ENCODE measurements at regions not wholly inside any gene's neighbourhood (a gene's known extent, or its start where the extent isn't known, plus 50 kb on each side); places are given as distances from the start of the nearest gene placed in this dataset.

DNA sequence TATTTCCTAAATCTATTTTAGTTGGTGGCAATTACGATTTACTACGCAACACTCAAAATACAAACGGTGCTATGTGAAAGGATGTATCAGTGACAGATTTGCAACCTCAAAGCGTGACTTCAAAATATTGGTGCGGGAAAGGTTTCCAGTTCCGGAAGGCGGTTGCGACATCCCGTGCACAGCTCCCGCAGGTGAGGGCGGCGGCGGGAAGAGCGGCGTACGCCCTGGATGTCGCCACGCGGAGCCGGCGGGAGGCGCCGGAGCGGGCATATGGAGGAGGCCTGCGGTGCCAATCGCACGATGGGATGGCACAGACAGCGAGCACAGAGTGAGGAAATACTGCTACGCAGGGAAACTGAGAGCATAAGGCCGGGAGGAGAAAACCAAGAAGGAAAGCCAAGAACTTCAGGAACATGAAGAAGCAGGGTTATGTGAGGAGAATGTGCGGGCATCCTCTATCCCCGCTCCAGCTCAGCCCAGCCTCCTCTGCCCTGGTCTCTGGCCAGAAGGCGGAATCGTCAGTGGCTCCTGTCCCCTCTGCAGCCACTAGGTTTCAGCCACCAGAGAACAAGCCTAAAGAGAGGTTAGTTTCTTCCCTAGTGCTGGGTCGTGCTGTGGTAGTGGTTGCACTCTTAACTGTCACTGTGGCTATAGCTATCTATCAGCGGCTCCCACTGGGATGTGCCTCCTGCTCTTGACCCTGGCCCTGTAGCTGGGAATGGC lies 378.1 kb upstream of the TLE4 start:
- no peaks in the 10 kb centered on the region for H3K4me1 ChIP-seq (ENCODE audit: low read depth)
- no peaks in the 10 kb centered on the region for H3K36me3 ChIP-seq
- H3K27me3 ChIP-seq = no peaks in the 10 kb centered on the region
- no peaks in the 10 kb centered on the region for H3K9me3 ChIP-seq (ENCODE audit: low read depth)
- no peak overlapping the region for H3K27ac ChIP-seq
- H3K4me3 ChIP-seq = no peak overlapping the region
- TF ChIP-seq, protein P1, sequence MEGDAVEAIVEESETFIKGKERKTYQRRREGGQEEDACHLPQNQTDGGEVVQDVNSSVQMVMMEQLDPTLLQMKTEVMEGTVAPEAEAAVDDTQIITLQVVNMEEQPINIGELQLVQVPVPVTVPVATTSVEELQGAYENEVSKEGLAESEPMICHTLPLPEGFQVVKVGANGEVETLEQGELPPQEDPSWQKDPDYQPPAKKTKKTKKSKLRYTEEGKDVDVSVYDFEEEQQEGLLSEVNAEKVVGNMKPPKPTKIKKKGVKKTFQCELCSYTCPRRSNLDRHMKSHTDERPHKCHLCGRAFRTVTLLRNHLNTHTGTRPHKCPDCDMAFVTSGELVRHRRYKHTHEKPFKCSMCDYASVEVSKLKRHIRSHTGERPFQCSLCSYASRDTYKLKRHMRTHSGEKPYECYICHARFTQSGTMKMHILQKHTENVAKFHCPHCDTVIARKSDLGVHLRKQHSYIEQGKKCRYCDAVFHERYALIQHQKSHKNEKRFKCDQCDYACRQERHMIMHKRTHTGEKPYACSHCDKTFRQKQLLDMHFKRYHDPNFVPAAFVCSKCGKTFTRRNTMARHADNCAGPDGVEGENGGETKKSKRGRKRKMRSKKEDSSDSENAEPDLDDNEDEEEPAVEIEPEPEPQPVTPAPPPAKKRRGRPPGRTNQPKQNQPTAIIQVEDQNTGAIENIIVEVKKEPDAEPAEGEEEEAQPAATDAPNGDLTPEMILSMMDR (IDR thresholded peaks at IDR 0.05; ENCODE audit: low read depth, low read length) = no peak
- DNase-seq (ENCODE audit: low read depth in 1 of 2, low spot score in 1 of 2) = no peak

GRCh38 chr9:79195879-79196278 lies 375.9 kb upstream of the TLE4 start:
- Histone ChIP-seq H3K4me1 (ENCODE audit: low read depth) (no peaks in the 10 kb centered on the region), H3K36me3 (no peaks in the 10 kb centered on the region), H3K4me3 (no peak overlapping the region), H3K27ac (no peak overlapping the region), H3K9me3 (ENCODE audit: low read depth) (no peaks in the 10 kb centered on the region), H3K27me3 (no peaks in the 10 kb centered on the region)
- TF ChIP-seq, protein P1 (IDR thresholded peaks at IDR 0.05; ENCODE audit: low read depth, low read length) = no peak
- DNase-seq (ENCODE audit: low read depth in 1 of 2, low spot score in 1 of 2) = peak in 1 of 2 donors; percentile 87

DNA sequence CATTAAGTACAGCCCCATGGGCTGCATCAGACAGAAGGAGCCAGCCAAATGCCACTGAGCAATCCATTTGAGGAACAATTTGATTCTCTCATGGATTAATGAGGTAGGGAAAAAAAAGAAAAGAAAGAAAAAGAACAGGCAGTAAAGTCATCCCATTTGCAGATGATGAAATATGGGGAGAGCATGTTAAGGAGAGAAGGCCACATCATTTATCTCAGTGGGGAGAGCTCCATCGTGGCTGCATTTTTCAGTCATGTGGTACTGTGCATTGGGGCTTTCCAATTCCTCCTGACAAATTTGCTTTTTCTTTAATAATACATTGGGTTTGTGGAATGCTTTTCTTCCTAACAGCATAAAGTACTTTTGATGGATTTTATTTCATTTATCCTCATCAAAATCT lies 375.2 kb upstream of the TLE4 start:
- H3K27ac ChIP-seq = no peak overlapping the region
- DNase-seq (ENCODE audit: low read depth in 1 of 2, low spot score in 1 of 2) = peak in 1 of 2 donors; percentile 46
- TF ChIP-seq, protein P1 (IDR thresholded peaks at IDR 0.05; ENCODE audit: low read depth, low read length) = no peak
- no peaks in the 10 kb centered on the region for H3K36me3 ChIP-seq
- no peaks in the 10 kb centered on the region for H3K27me3 ChIP-seq
- H3K9me3 ChIP-seq (ENCODE audit: low read depth) = no peaks in the 10 kb centered on the region
- H3K4me3 ChIP-seq = no peak overlapping the region
- no peaks in the 10 kb centered on the region for H3K4me1 ChIP-seq (ENCODE audit: low read depth)

- no peak for DNase-seq (ENCODE audit: low read depth in 1 of 2, low spot score in 1 of 2)
- Histone ChIP-seq H3K4me1 (ENCODE audit: low read depth) (no peaks in the 10 kb centered on the region), H3K4me3 (no peak overlapping the region), H3K27ac (no peak overlapping the region), H3K27me3 (no peaks in the 10 kb centered on the region), H3K9me3 (ENCODE audit: low read depth) (no peaks in the 10 kb centered on the region), H3K36me3 (no peaks in the 10 kb centered on the region)
- TF ChIP-seq, protein P1 (IDR thresholded peaks at IDR 0.05; ENCODE audit: low read depth, low read length) = no peak
These were observed 371.4 kb upstream of the TLE4 start for GRCh38 chr9:79200336-79200735.

GRCh38 chr9:79201636-79202035 lies 370.1 kb upstream of the TLE4 start:
- DNase-seq (ENCODE audit: low read depth in 1 of 2, low spot score in 1 of 2) = no peak
- no peaks in the 10 kb centered on the region for H3K9me3 ChIP-seq (ENCODE audit: low read depth)
- TF ChIP-seq, protein P1 (IDR thresholded peaks at IDR 0.05; ENCODE audit: low read depth, low read length) = no peak
- H3K4me1 ChIP-seq (ENCODE audit: low read depth) = no peaks in the 10 kb centered on the region
- no peak overlapping the region for H3K4me3 ChIP-seq
- H3K27me3 ChIP-seq = no peaks in the 10 kb centered on the region
- H3K36me3 ChIP-seq = no peaks in the 10 kb centered on the region
- no peak overlapping the region for H3K27ac ChIP-seq
